ELR (cell line): ENCODE measurements at regions not wholly inside any gene's neighbourhood (a gene's known extent, or its start where the extent isn't known, plus 50 kb on each side); places are given as distances from the start of the nearest gene placed in this dataset.

Experiments
- DNase-seq: peaks from one replicate; pipeline ENCODE4 v3.0.0-alpha.2; 2015; ENCODE audit warnings: low read depth

- DNase-seq, result no peak
Observed at GRCh38 chr22:27662359-27663301, 138.9 kb downstream of the MN1 start.

GRCh38 chr22:27663812-27664211 lies 137.7 kb downstream of the MN1 start:
- DNase-seq, result peak; percentile 35

- no peak for DNase-seq
Observed at GRCh38 chr22:27666272-27666997, 135.1 kb downstream of the MN1 start.

- no peak for DNase-seq
Observed at GRCh38 chr22:27667121-27667843, 134.3 kb downstream of the MN1 start.

GRCh38 chr22:27668828-27669797 lies 132.4 kb downstream of the MN1 start:
- DNase-seq, result peak; percentile 78

- DNase-seq, result peak; percentile 31
Observed at GRCh38 chr22:27669798-27670599, 131.6 kb downstream of the MN1 start.

GRCh38 chr22:27670701-27671412 lies 130.7 kb downstream of the MN1 start:
- peak; percentile 19 for DNase-seq

- no peak for DNase-seq
Observed at GRCh38 chr22:27671413-27671935, 130.1 kb downstream of the MN1 start.

- no peak for DNase-seq
Observed at GRCh38 chr22:27672721-27673418, 128.7 kb downstream of the MN1 start.

- DNase-seq, result no peak
Observed at GRCh38 chr22:27673839-27674238, 127.7 kb downstream of the MN1 start.

GRCh38 chr22:27674261-27674923 lies 127.2 kb downstream of the MN1 start:
- no peak for DNase-seq

- no peak for DNase-seq
Observed at GRCh38 chr22:27676545-27677213, 124.9 kb downstream of the MN1 start.

- no peak for DNase-seq
Observed at GRCh38 chr22:27677905-27678458, 123.6 kb downstream of the MN1 start.

- DNase-seq, result no peak
Observed at GRCh38 chr22:27679176-27679575, 122.4 kb downstream of the MN1 start.

GRCh38 chr22:27679693-27680488 lies 121.7 kb downstream of the MN1 start:
- no peak for DNase-seq

- no peak for DNase-seq
Observed at GRCh38 chr22:27680636-27681035, 120.9 kb downstream of the MN1 start.

GRCh38 chr22:27681037-27681436 lies 120.5 kb downstream of the MN1 start:
- no peak for DNase-seq
